KBM-7 (cell line): ENCODE measurements at regions not wholly inside any gene's neighbourhood (a gene's known extent, or its start where the extent isn't known, plus 50 kb on each side); places are given as distances from the start of the nearest gene placed in this dataset.
"Not testable (repeated sequence)": the region's sequence is repeated elsewhere in the genome, so short reads cannot be mapped to it uniquely, and the experiment has no call there.

Experiments used
- DNase-seq: peaks from one replicate; pipeline ENCODE4 v3.0.0-alpha.2; 2015
- in situ Hi-C: fragments of 300-500 bp; cut with MboI; formaldehyde crosslinking; loops from 2 replicates; pipeline ENCODE4 v1.14.3; 2020; ENCODE audit warnings: low sequenced_read_pairs, low pct_unique_long_range_greater_than_20kb, mixed read lengths

GRCh38 chr9:104319685-104320084 is 184.4 kb upstream of the OR13F1 start:
- in situ Hi-C loops, result no loop called here
- no peak for DNase-seq

GRCh38 chr9:104322596-104322995 is 181.5 kb upstream of the OR13F1 start:
- no peak for DNase-seq

GRCh38 chr9:104323967-104324694 is 179.9 kb upstream of the OR13F1 start:
- DNase-seq, in situ Hi-C loops: not testable (repeated sequence)

More at GRCh38 chr9:104322596-104322995, 181.5 kb upstream of the OR13F1 start:
- in situ Hi-C loops, result no loop called here

GRCh38 chr9:104326912-104327311 is 177.2 kb upstream of the OR13F1 start:
- no peak for DNase-seq
- in situ Hi-C loops, result no loop called here

GRCh38 chr9:104329245-104329644 is 174.8 kb upstream of the OR13F1 start:
- no peak for DNase-seq
- in situ Hi-C loops, result no loop called here

GRCh38 chr9:104330841-104331240 is 173.2 kb upstream of the OR13F1 start:
- no peak for DNase-seq
- in situ Hi-C loops, result no loop called here

- no peak for DNase-seq
- in situ Hi-C loops, result no loop called here
Observed at GRCh38 chr9:104334549-104334948, 169.5 kb upstream of the OR13F1 start.

- DNase-seq, result no peak
- in situ Hi-C loops, result no loop called here
Observed at GRCh38 chr9:104339692-104340091, 164.4 kb upstream of the OR13F1 start.

- in situ Hi-C loops, result no loop called here
- no peak for DNase-seq
Observed at GRCh38 chr9:104342552-104342951, 161.5 kb upstream of the OR13F1 start.

- no peak for DNase-seq
- in situ Hi-C loops, result no loop called here
Observed at GRCh38 chr9:104345061-104345460, 159.0 kb upstream of the OR13F1 start.

GRCh38 chr9:104350541-104350940 is 153.5 kb upstream of the OR13F1 start:
- in situ Hi-C loops, result no loop called here
- DNase-seq, result no peak

- DNase-seq, result no peak
- in situ Hi-C loops, result no loop called here
Observed at GRCh38 chr9:104351726-104352125, 152.3 kb upstream of the OR13F1 start.

GRCh38 chr9:104361207-104361606 is 142.9 kb upstream of the OR13F1 start:
- no peak for DNase-seq
- in situ Hi-C loops, result no loop called here

- no peak for DNase-seq
- in situ Hi-C loops, result no loop called here
Observed at GRCh38 chr9:104362912-104363472, 141.1 kb upstream of the OR13F1 start.

GRCh38 chr9:104367507-104367906 is 136.6 kb upstream of the OR13F1 start:
- DNase-seq, result no peak
- in situ Hi-C loops, result no loop called here

GRCh38 chr9:104368318-104368717 is 135.7 kb upstream of the OR13F1 start:
- DNase-seq, in situ Hi-C loops: not testable (repeated sequence)

- DNase-seq, result no peak
- in situ Hi-C loops, result no loop called here
Observed at GRCh38 chr9:104374711-104375110, 129.4 kb upstream of the OR13F1 start.

GRCh38 chr9:104386013-104386412 is 118.0 kb upstream of the OR13F1 start:
- no peak for DNase-seq
- in situ Hi-C loops, result no loop called here

GRCh38 chr9:104386425-104387069 is 117.5 kb upstream of the OR13F1 start:
- peak; percentile 28 for DNase-seq

GRCh38 chr9:104388071-104388470 is 116.0 kb upstream of the OR13F1 start:
- in situ Hi-C loops, result no loop called here
- no peak for DNase-seq

More at GRCh38 chr9:104386425-104387069, 117.5 kb upstream of the OR13F1 start:
- in situ Hi-C loops, result no loop called here
